ENCODE measurements at regions not wholly inside any gene's neighbourhood (a gene's known extent, or its start where the extent isn't known, plus 50 kb on each side); places are given as distances from the start of the nearest gene placed in this dataset.

- H3K4me1 Mint-ChIP-seq = no peaks in the 10 kb centered on the region
- H3K27ac Mint-ChIP-seq = no peak overlapping the region
- no peaks in the 10 kb centered on the region for H3K36me3 Mint-ChIP-seq
- H3K9me3 Mint-ChIP-seq = peaks cover 1% of the 10 kb centered on the region
- H3K27me3 Mint-ChIP-seq = no peaks in the 10 kb centered on the region
- no peak for ATAC-seq (ENCODE audit: low read depth)
- no peak overlapping the region for H3K4me3 Mint-ChIP-seq
- DNase-seq (ENCODE audit: low spot score in 2 of 2) = no peak
Measured at GRCh38 chr10:116006508-116006907, 266.5 kb downstream of the GFRA1 start.

- Mint-ChIP-seq H3K4me1 (no peaks in the 10 kb centered on the region), H3K4me3 (no peak overlapping the region), H3K27ac (peak overlapping the region; percentile 49), H3K27me3 (no peaks in the 10 kb centered on the region), H3K36me3 (no peaks in the 10 kb centered on the region), H3K9me3 (peaks cover 1% of the 10 kb centered on the region)
- no peak for ATAC-seq (ENCODE audit: low read depth)
- no peak for DNase-seq (ENCODE audit: low spot score in 2 of 2)
Measured at GRCh38 chr10:116005301-116005700, 267.7 kb downstream of the GFRA1 start.

GRCh38 chr10:116002735-116003134 is 270.3 kb downstream of the GFRA1 start:
- H3K27me3 Mint-ChIP-seq = no peaks in the 10 kb centered on the region
- no peak overlapping the region for H3K4me3 Mint-ChIP-seq
- no peaks in the 10 kb centered on the region for H3K36me3 Mint-ChIP-seq
- ATAC-seq (ENCODE audit: low read depth) = no peak
- H3K4me1 Mint-ChIP-seq = no peaks in the 10 kb centered on the region
- no peak for DNase-seq (ENCODE audit: low spot score in 2 of 2)
- H3K27ac Mint-ChIP-seq = no peak overlapping the region
- no peaks in the 10 kb centered on the region for H3K9me3 Mint-ChIP-seq

GRCh38 chr10:116001976-116002375 is 271.0 kb downstream of the GFRA1 start:
- H3K4me1 Mint-ChIP-seq = no peaks in the 10 kb centered on the region
- no peaks in the 10 kb centered on the region for H3K27me3 Mint-ChIP-seq
- ATAC-seq (ENCODE audit: low read depth) (no peak), DNase-seq (ENCODE audit: low spot score in 2 of 2) (no peak)
- no peak overlapping the region for H3K27ac Mint-ChIP-seq
- H3K36me3 Mint-ChIP-seq = no peaks in the 10 kb centered on the region
- no peaks in the 10 kb centered on the region for H3K9me3 Mint-ChIP-seq
- no peak overlapping the region for H3K4me3 Mint-ChIP-seq

GRCh38 chr10:116001262-116001857 is 271.6 kb downstream of the GFRA1 start:
- no peaks in the 10 kb centered on the region for H3K9me3 Mint-ChIP-seq

GRCh38 chr10:116000151-116000842 is 272.7 kb downstream of the GFRA1 start:
- no peaks in the 10 kb centered on the region for H3K27me3 Mint-ChIP-seq
- H3K4me1 Mint-ChIP-seq = no peaks in the 10 kb centered on the region
- DNase-seq (ENCODE audit: low spot score in 2 of 2) = no peak
- H3K9me3 Mint-ChIP-seq = peaks cover under 1% of the 10 kb centered on the region
- H3K36me3 Mint-ChIP-seq = no peaks in the 10 kb centered on the region
- H3K27ac Mint-ChIP-seq = no peak overlapping the region
- no peak for ATAC-seq (ENCODE audit: low read depth)
- H3K4me3 Mint-ChIP-seq = no peak overlapping the region

More at GRCh38 chr10:116001262-116001857, 271.6 kb downstream of the GFRA1 start:
- DNase-seq (ENCODE audit: low spot score in 2 of 2) (no peak), ATAC-seq (ENCODE audit: low read depth) (no peak)
- Mint-ChIP-seq H3K4me1 (no peaks in the 10 kb centered on the region), H3K27me3 (no peaks in the 10 kb centered on the region), H3K4me3 (no peak overlapping the region), H3K27ac (no peak overlapping the region), H3K36me3 (no peaks in the 10 kb centered on the region)

All from memory B cell (primary cell).